GM12878 (cell line): ENCODE measurements at regions not wholly inside any gene's neighbourhood (a gene's known extent, or its start where the extent isn't known, plus 50 kb on each side); places are given as distances from the start of the nearest gene placed in this dataset.

Source experiments
- ATAC-seq: fragments of 200-7000 bp; cut with Tn5 transposase; 3 replicates; pipeline ENCODE4 v1.9.1; 2020; ENCODE audit warnings: mild to moderate bottlenecking, moderate library complexity
- BruUV-seq: library from RNA; stranded (reverse); fragments of 400-500 nt; replicated peaks from 2 replicates; lab custom pipeline; 2021; lab: Mats Ljungman, UMichigan
- CTCF ChIA-PET: fragments of 300-600 bp; sonication (Branson Sonifier 250); formaldehyde crosslinking; extraction: SDS; loops from one replicate; lab custom pipeline; 2021; ENCODE audit warnings: inconsistent platforms; lab: Yijun Ruan, JAX
- POLR2A ChIA-PET: fragments of 350-600 bp; formaldehyde crosslinking; extraction: SDS; loops from one replicate; lab custom pipeline; 2021; ENCODE audit warnings: inconsistent platforms; lab: Charles Lee
- RAD21 ChIA-PET: fragments of 300-600 bp; sonication (Branson Sonifier 250); formaldehyde crosslinking; loops from one replicate; lab custom pipeline; 2023; ENCODE audit warnings: antibody characterized with exemption; ENCODE audit not compliant: unreplicated experiment; lab: Charles Lee
- SMC1A ChIA-PET: fragments of 300-600 bp; sonication (Branson Sonifier 250); formaldehyde crosslinking; loops from one replicate; lab custom pipeline; 2023; ENCODE audit not compliant: unreplicated experiment, uncharacterized antibody; lab: Charles Lee
- DNase-seq: peaks from one replicate; pipeline ENCODE4 v3.0.0-alpha.2; 2011; ENCODE audit warnings: low read depth, low spot score
- FAIRE-seq: peaks from 3 replicates; lab custom pipeline; 2011; peaks lifted over from hg19 to GRCh38; lab: Jason Lieb, UNC
- H2AFZ ChIP-seq: 2 replicates; pipeline ENCODE4 v1.6.0; 2011; ENCODE audit warnings: low read depth, low read length, control low read depth; ENCODE audit not compliant: control insufficient read depth
- H3K27ac ChIP-seq: 2 replicates; pipeline ENCODE4 v1.5.1; 2011; ENCODE audit warnings: control low read depth; ENCODE audit not compliant: control insufficient read depth, insufficient read depth
- H3K27me3 ChIP-seq, 2 experiments: replicated peaks in 1 of 2; 2 replicates each; pipeline versions ENCODE4 v1.6.0 to v1.6.1; 2011; ENCODE audit warnings: low read length in 1 of 2; ENCODE audit not compliant: control insufficient read depth in 2 of 2, insufficient read depth in 2 of 2
- H3K36me3 ChIP-seq, 2 experiments: 2 replicates each; pipeline ENCODE4 v1.5.1; 2011; ENCODE audit warnings: low read length in 1 of 2; ENCODE audit not compliant: control insufficient read depth in 2 of 2, insufficient read depth in 2 of 2
- H3K4me1 ChIP-seq: 2 replicates; pipeline ENCODE4 v1.6.1; 2011; ENCODE audit warnings: mild to moderate bottlenecking, low read length, moderate library complexity, mixed read lengths; ENCODE audit not compliant: control insufficient read depth, insufficient read depth
- H3K4me2 ChIP-seq: 2 replicates; pipeline ENCODE4 v1.6.0; 2011; ENCODE audit warnings: control low read depth; ENCODE audit not compliant: control insufficient read depth, insufficient read depth
- H3K4me3 ChIP-seq: fragments of 200-600 bp; sonication (generic); 2 replicates; pipeline ENCODE4 v1.5.1; 2016
- H3K79me2 ChIP-seq: 2 replicates; pipeline ENCODE4 v1.6.0; 2011; ENCODE audit warnings: low read length; ENCODE audit not compliant: control insufficient read depth, insufficient read depth
- H3K9ac ChIP-seq: 2 replicates; pipeline ENCODE4 v1.8.0; 2011; ENCODE audit warnings: low read length, control low read depth, mixed read lengths; ENCODE audit not compliant: control insufficient read depth, insufficient read depth
- H3K9me3 ChIP-seq: replicated peaks from 3 replicates; pipeline ENCODE4 v1.5.1; 2011; ENCODE audit warnings: mild to moderate bottlenecking, low read length; ENCODE audit not compliant: control insufficient read depth, insufficient read depth
- H4K20me1 ChIP-seq: 2 replicates; pipeline ENCODE4 v1.6.0; 2011; ENCODE audit not compliant: control insufficient read depth, insufficient read depth
- BCL11A ChIP-seq: IDR thresholded peaks from 2 replicates; pipeline ENCODE4 v1.6.1; 2011; ENCODE audit warnings: low read depth, low read length
- CREM ChIP-seq: IDR thresholded peaks from 2 replicates; pipeline ENCODE4 v1.6.1; 2014; ENCODE audit warnings: antibody characterized with exemption, low read depth
- EED ChIP-seq: sonication (generic); IDR thresholded peaks from 2 replicates; pipeline ENCODE4 v1.6.1; 2016; ENCODE audit warnings: antibody characterized with exemption, low read depth
- IKZF2 ChIP-seq, 2 experiments: fragments of 450-650 bp; IDR thresholded peaks; 2 replicates each; pipeline ENCODE4 v1.6.1; 2017; ENCODE audit warnings: mild to moderate bottlenecking in 2 of 2, moderate library complexity in 2 of 2
- RUNX3 ChIP-seq: IDR thresholded peaks from 2 replicates; pipeline ENCODE4 v1.6.1; 2012; ENCODE audit warnings: low read length, inconsistent platforms
- SKIL ChIP-seq: fragments of 450-650 bp; IDR thresholded peaks from 2 replicates; pipeline ENCODE4 v1.6.1; 2017; ENCODE audit warnings: mild to moderate bottlenecking, low read depth, inconsistent platforms; ENCODE audit not compliant: poor library complexity, severe bottlenecking
- SUZ12 ChIP-seq: fragments of 200-600 bp; sonication (generic); IDR thresholded peaks from one replicate; pipeline ENCODE4 v1.6.1; 2018; ENCODE audit warnings: antibody characterized with exemption, mild to moderate bottlenecking; ENCODE audit not compliant: unreplicated experiment
- ZNF217 ChIP-seq: fragments of 450-650 bp; IDR thresholded peaks from 2 replicates; pipeline ENCODE4 v1.6.1; 2017; ENCODE audit warnings: antibody characterized with exemption, mild to moderate bottlenecking
- ZNF24 ChIP-seq: fragments of 450-650 bp; IDR thresholded peaks from 2 replicates; pipeline ENCODE4 v1.6.1; 2017; ENCODE audit warnings: antibody characterized with exemption, mild to moderate bottlenecking
- ZNF592 ChIP-seq: fragments of 450-650 bp; IDR thresholded peaks from 2 replicates; pipeline ENCODE4 v1.6.1; 2017; ENCODE audit warnings: mild to moderate bottlenecking, moderate library complexity
- WGBS: methylation state at CpG from one replicate; pipeline ENCODE4 v1.1.6; 2016; ENCODE audit warnings: low lambda C conversion rate; ENCODE audit not compliant: insufficient replicate concordance, insufficient coverage; ENCODE audit errors: missing lambda C conversion rate; 5-methylcytosine and 5-hydroxymethylcytosine counted together
- in situ Hi-C: fragments of 300-500 bp; cut with MboI; formaldehyde crosslinking; loops from 9 replicates; pipeline ENCODE4 v1.14.3; 2018; ENCODE audit warnings: mixed read lengths
- intact Hi-C: fragments of 100-400 bp; cut with micrococcal nuclease; formaldehyde crosslinking; loops from one replicate; pipeline ENCODE4 v1.14.2; 2022; ENCODE audit not compliant: unreplicated experiment
- TF ChIP-seq, protein P1 (sequence below): fragments of 450-650 bp; IDR thresholded peaks from 2 replicates; pipeline ENCODE4 v1.6.1; 2017; ENCODE audit warnings: low read depth, mild to moderate bottlenecking, moderate library complexity
- TF ChIP-seq, protein P2 (sequence below): IDR thresholded peaks from 2 replicates; pipeline ENCODE4 v1.6.1; 2012; ENCODE audit warnings: low read depth, low read length, improper control_type of control experiment
- TF ChIP-seq, protein P3 (sequence below): fragments of 450-650 bp; IDR thresholded peaks from 2 replicates; pipeline ENCODE4 v1.6.1; 2016; ENCODE audit warnings: mild to moderate bottlenecking

- Histone ChIP-seq H4K20me1 (no peaks in the 10 kb centered on the region), H2AFZ (peak overlapping the region; percentile 83), H3K79me2 (no peaks in the 10 kb centered on the region), H3K9me3 (no peaks in the 10 kb centered on the region; the same call in 2 of the 3 replicates), H3K4me1 (peaks cover 5% of the 10 kb centered on the region), H3K9ac (no peak overlapping the region), H3K27ac (0 out of 2 replicates have a peak overlapping the region, but pooled peaks have one; percentile 25), H3K4me2 (peak overlapping the region; percentile 53), H3K4me3 (no peak overlapping the region; the same call in 1 of the 2 replicates), H3K27me3 (no peaks in the 10 kb centered on the region), H3K36me3 (no peaks in the 10 kb centered on the region)
- BruUV-seq = no TSS peak
- intact Hi-C loops (no loop called here), in situ Hi-C loops (no loop called here)
- ChIA-PET RAD21 (interaction anchor here (0.6 to 2.6 kb wide), 41 partner anchors 10 to 322 kb away, joined by 3 to 20 read pairs (median 4); partner anchors contain the start of gene TAB2), SMC1A (interaction anchor here (0.7 to 7.2 kb wide), 46 partner anchors 9 to 322 kb away, joined by 3 to 116 read pairs (median 4); no protein-coding TSS in a partner anchor), CTCF (interaction anchor here (0.6 to 5.6 kb wide), 17 partner anchors 14 to 238 kb away, joined by 3 to 40 read pairs (median 3); no protein-coding TSS in a partner anchor), POLR2A (interaction anchor here (1.0 to 1.5 kb wide), 5 partner anchors 21 to 141 kb away, joined by 3 to 6 read pairs (median 3); no protein-coding TSS in a partner anchor)
- DNase-seq (no peak), ATAC-seq (peak; percentile 77), FAIRE-seq (no peak)
- 0% methylated on average over 8 of the region's 8 CpGs for WGBS
- peak; percentile 61; the same call in 1 of the 2 replicates for TF ChIP-seq ZNF24
- TF ChIP-seq, protein P1, sequence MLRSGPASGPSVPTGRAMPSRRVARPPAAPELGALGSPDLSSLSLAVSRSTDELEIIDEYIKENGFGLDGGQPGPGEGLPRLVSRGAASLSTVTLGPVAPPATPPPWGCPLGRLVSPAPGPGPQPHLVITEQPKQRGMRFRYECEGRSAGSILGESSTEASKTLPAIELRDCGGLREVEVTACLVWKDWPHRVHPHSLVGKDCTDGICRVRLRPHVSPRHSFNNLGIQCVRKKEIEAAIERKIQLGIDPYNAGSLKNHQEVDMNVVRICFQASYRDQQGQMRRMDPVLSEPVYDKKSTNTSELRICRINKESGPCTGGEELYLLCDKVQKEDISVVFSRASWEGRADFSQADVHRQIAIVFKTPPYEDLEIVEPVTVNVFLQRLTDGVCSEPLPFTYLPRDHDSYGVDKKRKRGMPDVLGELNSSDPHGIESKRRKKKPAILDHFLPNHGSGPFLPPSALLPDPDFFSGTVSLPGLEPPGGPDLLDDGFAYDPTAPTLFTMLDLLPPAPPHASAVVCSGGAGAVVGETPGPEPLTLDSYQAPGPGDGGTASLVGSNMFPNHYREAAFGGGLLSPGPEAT = peak; percentile 20; the same call in 1 of the 2 replicates
- peak; percentile 63 for TF ChIP-seq EED
- TF ChIP-seq BCL11A = 0 out of 2 replicates have a peak, but pooled peaks have one; percentile 17
- no peak for TF ChIP-seq IKZF2 (IDR thresholded peaks at IDR 0.05)
- no peak for TF ChIP-seq ZNF217
- no peak for TF ChIP-seq ZNF592
- TF ChIP-seq SUZ12 = no peak
- TF ChIP-seq, protein P2, sequence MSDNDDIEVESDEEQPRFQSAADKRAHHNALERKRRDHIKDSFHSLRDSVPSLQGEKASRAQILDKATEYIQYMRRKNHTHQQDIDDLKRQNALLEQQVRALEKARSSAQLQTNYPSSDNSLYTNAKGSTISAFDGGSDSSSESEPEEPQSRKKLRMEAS = no peak
- no peak for TF ChIP-seq CREM
- peak; percentile 52 for TF ChIP-seq SKIL
- TF ChIP-seq RUNX3 = peak; percentile 9; the same call in 1 of the 2 replicates
- TF ChIP-seq, protein P3, sequence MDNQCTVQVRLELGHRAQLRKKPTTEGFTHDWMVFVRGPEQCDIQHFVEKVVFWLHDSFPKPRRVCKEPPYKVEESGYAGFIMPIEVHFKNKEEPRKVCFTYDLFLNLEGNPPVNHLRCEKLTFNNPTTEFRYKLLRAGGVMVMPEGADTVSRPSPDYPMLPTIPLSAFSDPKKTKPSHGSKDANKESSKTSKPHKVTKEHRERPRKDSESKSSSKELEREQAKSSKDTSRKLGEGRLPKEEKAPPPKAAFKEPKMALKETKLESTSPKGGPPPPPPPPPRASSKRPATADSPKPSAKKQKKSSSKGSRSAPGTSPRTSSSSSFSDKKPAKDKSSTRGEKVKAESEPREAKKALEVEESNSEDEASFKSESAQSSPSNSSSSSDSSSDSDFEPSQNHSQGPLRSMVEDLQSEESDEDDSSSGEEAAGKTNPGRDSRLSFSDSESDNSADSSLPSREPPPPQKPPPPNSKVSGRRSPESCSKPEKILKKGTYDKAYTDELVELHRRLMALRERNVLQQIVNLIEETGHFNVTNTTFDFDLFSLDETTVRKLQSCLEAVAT = 0 out of 2 replicates have a peak, but pooled peaks have one; percentile 35
Observed at GRCh38 chr6:149194820-149195558, 122.5 kb upstream of the TAB2 start.
